Immature natural killer cell (primary cell): ENCODE measurements at regions not wholly inside any gene's neighbourhood (a gene's known extent, or its start where the extent isn't known, plus 50 kb on each side); places are given as distances from the start of the nearest gene placed in this dataset.

ENCODE experiments used
- DNase-seq, 3 donors: peaks; one replicate each; pipeline ENCODE4 v3.0.0; 2022; ENCODE audit warnings: mixed read lengths in 1 of 3
- H3K27ac Mint-ChIP-seq, 6 donors: one replicate each; pipeline ENCODE4 v1.8.0; 2020; ENCODE audit warnings: mixed read lengths in 6 of 6, mild to moderate bottlenecking in 5 of 6, inconsistent platforms in 4 of 6, moderate library complexity in 3 of 6
- H3K27me3 Mint-ChIP-seq, 3 donors: one replicate each; pipeline ENCODE4 v1.8.0; 2020 to 2021; ENCODE audit warnings: low read depth in 3 of 3, mild to moderate bottlenecking in 3 of 3, mixed read lengths in 3 of 3, moderate library complexity in 3 of 3, inconsistent platforms in 1 of 3
- H3K36me3 Mint-ChIP-seq, 3 donors: one replicate each; pipeline ENCODE4 v1.8.0; 2020; ENCODE audit warnings: mixed read lengths in 3 of 3, inconsistent platforms in 2 of 3, mild to moderate bottlenecking in 2 of 3
- H3K4me1 Mint-ChIP-seq, 2 donors: one replicate each; pipeline ENCODE4 v1.8.0; 2020; ENCODE audit warnings: inconsistent platforms in 2 of 2, mild to moderate bottlenecking in 2 of 2, mixed read lengths in 2 of 2, moderate library complexity in 1 of 2
- H3K4me3 Mint-ChIP-seq, 5 donors: one replicate each; pipeline ENCODE4 v1.8.0; 2020; ENCODE audit warnings: mild to moderate bottlenecking in 5 of 5, mixed read lengths in 5 of 5, inconsistent platforms in 3 of 5, moderate library complexity in 3 of 5
- H3K9me3 Mint-ChIP-seq, 6 donors: one replicate each; pipeline ENCODE4 v1.8.0; 2020; ENCODE audit warnings: mild to moderate bottlenecking in 6 of 6, mixed read lengths in 6 of 6, inconsistent platforms in 4 of 6, moderate library complexity in 3 of 6

DNA sequence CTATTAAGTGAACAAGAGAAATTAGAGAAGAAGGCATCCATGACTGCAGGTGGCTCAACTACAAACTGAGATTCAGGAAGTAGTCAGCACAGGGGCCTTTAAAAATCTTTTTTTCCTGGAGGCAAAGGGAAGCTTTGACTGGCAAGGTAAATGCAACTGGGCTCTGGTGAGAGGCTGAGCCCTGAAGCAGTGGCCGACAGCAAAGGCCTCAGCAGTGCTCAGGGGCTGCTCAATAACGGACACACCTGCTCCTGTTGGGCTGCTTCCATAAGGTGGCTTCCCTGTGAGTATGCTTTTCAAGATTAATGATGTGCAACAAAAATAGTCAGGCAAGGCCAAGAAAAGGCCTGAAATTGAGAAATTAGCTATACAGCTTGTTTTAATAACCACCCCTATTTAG lies 134.2 kb upstream of the RGMB start:
- no peak overlapping the region for H3K27ac Mint-ChIP-seq
- no peaks in the 10 kb centered on the region for H3K4me1 Mint-ChIP-seq
- DNase-seq, result no peak
- H3K36me3 Mint-ChIP-seq, result no peaks in the 10 kb centered on the region
- peaks cover 0 to 2% (median 0%) of the 10 kb centered on the region in 3 donors for H3K27me3 Mint-ChIP-seq
- H3K9me3 Mint-ChIP-seq, result peaks cover 0 to 8% (median 0%) of the 10 kb centered on the region in 6 donors
- H3K4me3 Mint-ChIP-seq, result no peak overlapping the region

DNA sequence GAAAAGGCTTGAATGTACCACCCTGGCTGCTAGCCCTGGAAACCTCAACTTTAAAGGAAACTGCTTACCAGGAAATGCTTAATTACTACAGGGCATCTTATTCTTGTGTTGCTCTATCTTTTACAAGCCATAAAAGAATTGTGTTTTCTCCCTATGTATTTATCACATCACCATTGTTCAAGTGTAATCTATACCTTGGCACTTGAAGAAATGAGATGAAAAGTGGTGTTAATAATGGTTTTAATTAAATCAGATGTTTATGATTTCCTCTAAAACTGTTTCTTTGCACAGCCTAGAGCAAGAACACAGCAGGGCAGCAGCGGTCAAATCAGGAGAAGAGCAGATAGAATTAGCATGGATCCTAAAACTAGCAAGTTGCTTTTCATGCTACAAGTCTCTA lies 131.8 kb upstream of the RGMB start:
- DNase-seq, result no peak
- H3K4me1 Mint-ChIP-seq, result no peaks in the 10 kb centered on the region
- H3K4me3 Mint-ChIP-seq, result no peak overlapping the region
- no peak overlapping the region for H3K27ac Mint-ChIP-seq
- no peaks in the 10 kb centered on the region for H3K36me3 Mint-ChIP-seq
- H3K9me3 Mint-ChIP-seq, result peaks cover 0 to 8% (median under 1%) of the 10 kb centered on the region in 6 donors
- H3K27me3 Mint-ChIP-seq, result peaks cover 0 to 2% (median 0%) of the 10 kb centered on the region in 3 donors

DNA sequence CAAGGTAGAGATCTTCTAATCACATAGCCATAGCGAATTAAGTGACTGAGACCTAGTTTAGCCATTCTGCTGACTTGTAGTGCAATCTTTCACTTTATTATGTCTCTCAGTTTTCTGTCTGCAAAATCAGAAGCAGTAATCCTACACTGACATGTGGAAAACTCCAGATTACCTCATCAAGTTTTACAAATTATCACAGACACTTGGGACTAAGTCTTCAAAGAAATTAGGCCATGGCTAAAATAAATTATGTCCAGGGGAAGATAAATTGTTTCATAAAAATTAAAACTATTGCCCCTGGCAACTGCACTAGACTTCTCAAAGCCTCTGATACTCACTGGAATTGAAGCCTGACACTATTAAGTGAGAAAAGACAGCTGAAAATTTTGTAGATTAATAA lies 129.9 kb upstream of the RGMB start:
- peaks cover 0 to 2% (median 0%) of the 10 kb centered on the region in 3 donors for H3K27me3 Mint-ChIP-seq

DNA sequence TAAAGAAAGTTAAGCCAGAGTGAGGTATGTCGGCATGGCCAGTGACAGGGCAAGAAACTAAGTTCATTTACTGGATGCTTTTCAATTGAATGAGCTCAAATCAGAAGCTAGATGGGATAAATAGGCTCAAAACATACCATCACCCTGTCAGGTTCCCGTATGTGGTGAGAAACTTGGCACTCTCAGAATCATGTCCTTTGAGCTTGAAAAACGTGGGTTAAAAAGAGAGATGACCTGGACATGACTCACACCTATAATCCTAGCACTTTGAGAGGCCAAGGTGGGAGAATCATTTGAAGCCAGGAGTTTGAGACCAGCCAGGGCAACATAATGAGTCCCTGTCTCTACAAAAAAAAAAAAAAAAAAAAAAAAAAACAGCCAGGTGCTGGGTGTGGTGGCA lies 121.7 kb upstream of the RGMB start:
- Mint-ChIP-seq H3K4me3 (no peak overlapping the region), H3K27ac (no peak overlapping the region), H3K9me3 (peaks cover 0 to 11% (median 3%) of the 10 kb centered on the region in 6 donors), H3K36me3 (no peaks in the 10 kb centered on the region), H3K4me1 (no peaks in the 10 kb centered on the region), H3K27me3 (peaks cover 0 to 1% (median 0%) of the 10 kb centered on the region in 3 donors)
- DNase-seq, result no peak

More for the DNA sequence above, 129.9 kb upstream of the RGMB start:
- no peak for DNase-seq
- no peaks in the 10 kb centered on the region for H3K4me1 Mint-ChIP-seq
- H3K9me3 Mint-ChIP-seq, result peaks cover 0 to 8% (median under 1%) of the 10 kb centered on the region in 6 donors
- no peak overlapping the region for H3K4me3 Mint-ChIP-seq
- no peak overlapping the region for H3K27ac Mint-ChIP-seq
- no peaks in the 10 kb centered on the region for H3K36me3 Mint-ChIP-seq

DNA sequence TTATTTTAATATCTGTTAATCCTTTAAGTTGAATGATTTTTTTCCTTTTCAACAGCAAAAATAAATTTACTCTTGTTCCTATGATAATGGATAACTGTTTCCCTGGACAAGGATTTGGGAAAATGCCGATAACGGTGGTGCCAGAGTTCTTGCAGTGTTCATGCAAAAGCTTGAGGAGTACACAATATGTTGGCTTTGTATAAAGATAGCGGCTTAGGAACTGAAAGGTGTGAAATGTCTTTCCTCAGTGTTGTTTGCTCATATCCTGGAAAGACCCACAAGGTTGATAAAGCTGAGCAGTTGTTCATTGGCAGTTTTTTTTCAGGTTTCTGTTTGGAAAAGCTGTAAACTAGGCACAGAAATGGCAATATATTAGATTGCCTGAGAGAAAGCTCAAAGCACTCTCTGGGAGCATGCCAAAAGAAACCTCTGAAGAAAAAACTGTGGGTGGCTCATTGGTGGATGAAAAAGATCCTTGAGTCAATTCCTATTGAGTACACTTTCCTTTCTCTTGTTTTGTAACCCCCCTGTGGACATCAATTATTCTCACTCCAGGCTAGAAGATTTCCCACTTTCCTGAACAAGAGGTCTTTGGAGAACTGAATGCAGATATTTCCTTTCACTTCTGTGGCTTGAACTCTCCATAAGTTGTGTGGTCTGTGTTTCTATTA lies 117.2 kb upstream of the RGMB start:
- no peaks in the 10 kb centered on the region for H3K4me1 Mint-ChIP-seq
- no peak for DNase-seq
- no peaks in the 10 kb centered on the region for H3K36me3 Mint-ChIP-seq
- H3K27ac Mint-ChIP-seq, result no peak overlapping the region
- peaks cover 0 to 8% (median 5%) of the 10 kb centered on the region in 6 donors for H3K9me3 Mint-ChIP-seq
- no peaks in the 10 kb centered on the region for H3K27me3 Mint-ChIP-seq
- no peak overlapping the region for H3K4me3 Mint-ChIP-seq

DNA sequence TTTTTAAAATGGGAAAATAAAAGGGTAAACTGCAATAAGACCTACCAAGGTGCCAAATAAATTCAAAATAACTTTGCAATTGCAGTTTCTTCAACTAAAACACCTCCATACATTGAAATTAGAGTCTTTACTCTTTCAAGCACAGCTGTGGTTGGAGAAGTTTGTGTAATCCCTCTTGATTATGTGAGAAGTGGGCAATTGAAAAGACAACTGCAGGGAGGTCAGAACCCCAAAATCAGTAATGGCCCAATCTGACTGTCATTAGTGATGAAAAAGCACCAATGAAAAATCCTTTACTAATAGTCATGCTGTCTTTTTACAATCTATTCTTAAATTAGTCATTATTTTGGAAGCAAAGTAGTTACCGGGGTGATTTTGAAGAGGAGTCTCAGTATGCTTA lies 116.7 kb upstream of the RGMB start:
- H3K4me3 Mint-ChIP-seq, result no peak overlapping the region
- H3K9me3 Mint-ChIP-seq, result peaks cover 0 to 12% (median 5%) of the 10 kb centered on the region in 6 donors
- H3K27me3 Mint-ChIP-seq, result no peaks in the 10 kb centered on the region
- no peaks in the 10 kb centered on the region for H3K4me1 Mint-ChIP-seq
- no peak for DNase-seq
- no peaks in the 10 kb centered on the region for H3K36me3 Mint-ChIP-seq
- no peak overlapping the region for H3K27ac Mint-ChIP-seq

DNA sequence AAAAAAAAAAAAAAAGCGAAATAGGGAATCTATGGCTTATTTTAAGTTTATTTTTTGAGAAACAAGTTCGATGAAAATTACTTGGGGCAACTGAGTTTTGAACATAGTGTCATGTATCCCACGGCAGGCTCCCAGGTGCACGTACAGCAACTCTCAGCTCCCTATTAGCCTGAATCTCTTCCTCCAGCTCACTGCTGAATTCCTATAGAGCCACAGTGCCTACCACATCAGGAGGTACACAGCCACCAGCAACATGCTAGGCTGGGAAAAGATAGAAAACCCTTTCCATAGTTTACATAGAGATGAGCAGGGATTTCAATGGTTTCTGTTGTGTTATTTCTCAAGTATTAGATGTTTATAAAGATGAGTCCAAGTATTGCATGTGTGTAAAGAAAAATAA lies 115.9 kb upstream of the RGMB start:
- no peak overlapping the region for H3K4me3 Mint-ChIP-seq
- no peak overlapping the region for H3K27ac Mint-ChIP-seq

DNA sequence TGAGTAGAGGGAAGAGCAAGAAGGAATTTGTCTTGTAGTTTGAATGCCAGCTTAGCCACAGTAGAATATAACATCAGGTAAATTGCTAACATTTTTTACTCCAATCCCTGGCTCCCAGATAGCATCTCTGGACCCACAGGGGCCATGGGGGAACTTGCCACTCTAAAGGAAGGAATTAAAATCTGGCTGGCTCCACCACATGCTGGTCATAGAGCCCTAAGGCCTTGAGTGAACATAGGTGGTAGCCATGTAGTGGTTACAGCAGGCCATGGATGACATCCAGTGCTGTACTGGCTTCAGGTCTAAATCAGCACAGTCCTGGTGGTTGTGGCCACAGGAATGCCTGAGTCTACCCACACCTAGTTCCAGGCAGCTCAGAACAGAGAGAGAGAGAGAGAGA lies 109.9 kb upstream of the RGMB start:
- Mint-ChIP-seq H3K4me1 (no peaks in the 10 kb centered on the region), H3K9me3 (peaks cover 7 to 21% (median 17%) of the 10 kb centered on the region in 6 donors), H3K4me3 (no peak overlapping the region), H3K36me3 (no peaks in the 10 kb centered on the region), H3K27ac (no peak overlapping the region), H3K27me3 (peaks cover 0 to 6% (median 4%) of the 10 kb centered on the region in 3 donors)
- no peak for DNase-seq

More for the DNA sequence above, 115.9 kb upstream of the RGMB start:
- Mint-ChIP-seq H3K27me3 (no peaks in the 10 kb centered on the region), H3K4me1 (no peaks in the 10 kb centered on the region), H3K9me3 (peaks cover 0 to 12% (median 5%) of the 10 kb centered on the region in 6 donors), H3K36me3 (no peaks in the 10 kb centered on the region)
- no peak for DNase-seq

DNA sequence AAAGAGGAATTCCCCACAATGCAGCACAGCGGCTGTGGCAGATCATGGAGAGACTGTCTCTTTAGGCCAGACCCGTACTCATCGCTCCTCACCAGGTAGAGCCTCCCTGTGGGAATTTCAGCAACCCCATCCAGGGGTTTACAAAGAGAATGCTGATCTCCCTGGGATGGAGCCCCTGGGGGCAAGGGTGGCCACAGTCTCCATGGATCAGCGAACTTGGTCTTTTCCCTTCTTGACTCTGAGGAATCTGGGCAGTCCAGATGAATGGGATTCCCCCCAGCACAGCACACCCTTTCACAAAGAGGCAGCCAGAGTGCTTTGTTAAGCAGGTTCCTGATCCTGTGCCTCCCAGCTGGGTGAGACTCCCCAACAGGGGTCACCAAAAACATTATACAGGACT lies 108.7 kb upstream of the RGMB start:
- Mint-ChIP-seq H3K4me1 (no peaks in the 10 kb centered on the region), H3K36me3 (no peaks in the 10 kb centered on the region), H3K4me3 (no peak overlapping the region), H3K9me3 (peaks cover 7 to 25% (median 17%) of the 10 kb centered on the region in 6 donors), H3K27me3 (peaks cover 0 to 7% (median 6%) of the 10 kb centered on the region in 3 donors), H3K27ac (no peak overlapping the region)
- DNase-seq, result no peak

DNA sequence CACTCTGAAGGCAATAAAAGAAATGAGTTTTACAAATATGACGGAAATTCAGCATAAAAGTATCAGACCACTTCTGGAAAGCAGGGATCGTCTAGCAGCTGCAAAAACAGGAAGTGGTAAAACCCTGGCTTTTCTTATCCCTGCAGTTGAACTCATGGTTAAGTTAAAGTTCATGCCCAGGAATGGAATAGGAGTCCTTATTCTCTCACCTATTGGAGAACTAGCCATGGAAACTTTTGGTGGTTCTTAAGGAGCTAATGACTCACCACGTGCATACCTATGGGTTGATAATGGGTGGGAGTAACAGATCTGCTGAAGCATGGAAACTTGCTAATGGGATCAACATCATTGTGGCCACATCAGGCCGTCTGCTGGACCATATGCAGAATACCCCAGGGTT lies 93.5 kb upstream of the RGMB start:
- Mint-ChIP-seq H3K9me3 (peaks cover 0 to 18% (median 10%) of the 10 kb centered on the region in 6 donors), H3K4me3 (no peak overlapping the region), H3K27ac (no peak overlapping the region), H3K27me3 (peaks cover 0 to 2% (median 1%) of the 10 kb centered on the region in 3 donors), H3K36me3 (no peaks in the 10 kb centered on the region), H3K4me1 (no peaks in the 10 kb centered on the region)
- DNase-seq, result no peak

DNA sequence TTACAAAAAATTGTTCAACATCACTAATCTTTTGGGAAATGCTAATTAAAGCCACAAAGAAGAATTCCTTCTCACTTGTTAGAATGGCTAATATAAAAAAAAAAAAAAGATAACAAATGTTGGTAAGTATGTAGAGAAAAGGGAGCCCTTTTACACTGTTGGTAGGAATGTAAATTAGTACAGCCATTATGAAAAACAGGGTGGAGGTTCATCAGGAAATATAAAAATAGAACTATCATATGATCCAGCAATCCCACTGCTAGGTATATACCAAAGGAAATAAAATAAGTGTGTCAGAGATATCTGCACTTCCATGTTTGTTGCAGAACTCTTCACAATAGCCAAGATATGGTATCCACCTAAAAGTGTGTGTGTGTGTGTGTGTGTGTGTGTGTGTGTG lies 83.5 kb upstream of the RGMB start:
- no peak overlapping the region for H3K4me3 Mint-ChIP-seq
- no peak overlapping the region for H3K27ac Mint-ChIP-seq
- no peaks in the 10 kb centered on the region for H3K4me1 Mint-ChIP-seq
- no peaks in the 10 kb centered on the region for H3K36me3 Mint-ChIP-seq
- DNase-seq, result no peak
- H3K27me3 Mint-ChIP-seq, result no peaks in the 10 kb centered on the region
- H3K9me3 Mint-ChIP-seq, result peaks cover 0 to 29% (median 12%) of the 10 kb centered on the region in 6 donors

DNA sequence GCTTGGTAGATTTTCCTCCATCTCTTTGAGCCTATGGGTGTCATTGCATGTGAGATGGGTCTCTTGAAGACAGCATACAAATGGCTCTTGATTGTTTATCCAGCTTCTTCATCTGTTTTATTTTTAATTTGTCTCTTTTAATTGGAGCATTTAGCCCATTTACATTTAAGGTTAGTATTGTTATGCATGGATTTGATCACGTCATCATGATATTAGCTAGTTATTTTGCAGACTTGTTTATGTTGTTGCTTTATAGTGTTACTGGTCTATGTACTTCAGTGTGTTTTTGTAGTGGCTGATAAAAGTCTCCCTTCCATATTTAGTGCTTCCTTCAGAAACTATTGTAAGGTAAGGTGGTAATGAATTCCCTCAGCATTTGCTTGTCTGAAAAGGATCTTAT lies 78.6 kb upstream of the RGMB start:
- H3K4me1 Mint-ChIP-seq, result no peaks in the 10 kb centered on the region
- H3K36me3 Mint-ChIP-seq, result no peaks in the 10 kb centered on the region
- no peak for DNase-seq
- H3K27me3 Mint-ChIP-seq, result peaks cover 0 to 5% (median 0%) of the 10 kb centered on the region in 3 donors
- H3K27ac Mint-ChIP-seq, result no peak overlapping the region
- peaks cover 2 to 30% (median 14%) of the 10 kb centered on the region in 6 donors for H3K9me3 Mint-ChIP-seq
- H3K4me3 Mint-ChIP-seq, result no peak overlapping the region

DNA sequence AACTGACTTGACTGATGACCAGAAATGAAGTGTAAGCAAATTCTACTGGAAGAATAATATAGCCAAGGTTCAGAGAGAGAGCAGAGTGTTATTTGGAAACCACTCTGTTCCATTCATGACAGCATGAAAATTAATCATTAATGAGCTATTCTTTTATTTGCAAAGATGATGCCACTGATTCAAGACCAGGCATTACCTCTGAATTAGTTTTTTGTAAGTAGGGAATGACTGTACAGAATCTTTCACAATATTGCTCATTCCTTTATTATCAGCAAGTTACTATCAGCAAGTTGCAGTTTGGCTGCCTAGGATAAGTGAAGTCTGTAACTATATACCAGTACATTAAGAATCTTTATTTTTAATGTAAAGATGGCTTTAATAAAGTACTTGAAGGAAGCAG lies 75.1 kb upstream of the RGMB start:
- H3K27ac Mint-ChIP-seq, result no peak overlapping the region
- peaks cover 12 to 41% (median 21%) of the 10 kb centered on the region in 6 donors for H3K9me3 Mint-ChIP-seq
- no peaks in the 10 kb centered on the region for H3K4me1 Mint-ChIP-seq
- no peak for DNase-seq
- peaks cover 0 to 5% (median 2%) of the 10 kb centered on the region in 3 donors for H3K27me3 Mint-ChIP-seq
- H3K4me3 Mint-ChIP-seq, result no peak overlapping the region
- H3K36me3 Mint-ChIP-seq, result no peaks in the 10 kb centered on the region

DNA sequence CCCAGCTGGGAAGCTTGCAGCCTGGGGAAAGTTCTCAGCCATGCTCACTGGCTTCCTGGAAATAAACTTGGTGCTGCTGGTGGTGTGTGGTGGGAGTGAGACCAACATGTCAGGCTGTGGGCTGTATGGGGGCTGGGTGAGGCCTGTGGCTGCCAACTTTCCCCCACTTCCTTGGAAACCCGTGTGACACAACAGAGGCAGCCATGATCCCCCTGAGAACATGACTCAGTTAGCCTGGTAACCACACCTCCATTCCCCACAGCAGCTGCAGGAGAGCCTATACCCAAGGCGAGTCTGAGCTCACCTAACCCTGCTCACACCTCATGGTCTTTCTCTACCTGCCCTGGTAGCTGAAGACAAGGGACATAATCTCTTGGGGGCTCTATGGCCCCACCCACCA lies 72.7 kb upstream of the RGMB start:
- H3K36me3 Mint-ChIP-seq, result no peaks in the 10 kb centered on the region
- H3K27ac Mint-ChIP-seq, result no peak overlapping the region
- DNase-seq, result no peak
- H3K4me1 Mint-ChIP-seq, result no peaks in the 10 kb centered on the region
- no peak overlapping the region for H3K4me3 Mint-ChIP-seq
- peaks cover 10 to 31% (median 20%) of the 10 kb centered on the region in 6 donors for H3K9me3 Mint-ChIP-seq
- peaks cover 0 to 5% (median 2%) of the 10 kb centered on the region in 3 donors for H3K27me3 Mint-ChIP-seq

DNA sequence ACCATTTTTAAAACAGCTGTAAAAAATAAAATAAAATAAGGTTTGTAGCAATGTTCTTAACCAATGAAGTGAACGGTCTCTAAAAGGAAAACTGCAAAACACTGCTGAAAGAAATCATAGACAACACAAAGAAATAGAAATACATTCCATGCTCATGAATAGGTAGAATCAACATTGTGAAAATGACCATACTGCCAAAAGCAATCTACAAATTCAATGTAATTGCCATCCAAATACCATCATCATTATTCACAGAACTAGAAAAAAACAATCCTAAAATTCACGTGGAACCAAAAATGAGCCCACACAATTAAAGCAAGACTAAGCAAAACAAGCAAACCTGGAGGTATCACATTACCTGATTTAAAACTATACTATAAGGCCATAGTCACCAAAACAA lies 67.6 kb upstream of the RGMB start:
- Mint-ChIP-seq H3K36me3 (no peaks in the 10 kb centered on the region), H3K4me3 (no peak overlapping the region), H3K27me3 (peaks cover 0 to 2% (median 2%) of the 10 kb centered on the region in 3 donors), H3K9me3 (peaks cover 5 to 37% (median 18%) of the 10 kb centered on the region in 6 donors), H3K27ac (no peak overlapping the region), H3K4me1 (no peaks in the 10 kb centered on the region)
- no peak for DNase-seq
